ENCODE measurements at regions not wholly inside any gene's neighbourhood (a gene's known extent, or its start where the extent isn't known, plus 50 kb on each side); places are given as distances from the start of the nearest gene placed in this dataset.

DNA sequence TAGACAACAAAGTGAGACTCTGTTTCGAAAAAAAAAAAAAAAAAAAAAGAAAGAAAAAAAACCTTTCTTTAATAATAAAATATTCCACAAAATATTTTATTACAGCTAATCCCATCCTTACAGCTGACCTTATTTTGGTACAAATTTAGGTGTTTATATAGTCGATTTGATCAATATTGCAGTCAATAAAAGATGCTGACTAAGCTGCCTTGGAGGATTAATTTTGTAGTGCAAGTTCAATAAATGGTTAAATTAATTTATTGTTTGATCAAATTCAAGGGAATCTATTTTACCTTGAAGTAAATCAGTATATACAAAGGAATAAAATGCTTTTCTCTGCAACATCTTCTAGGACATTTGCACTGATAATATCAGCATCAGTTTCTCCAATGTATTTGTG, 1764.3 kb downstream of the NCAM2 start (continued):
- TF ChIP-seq EP300 (IDR thresholded peaks at IDR 0.05; ENCODE audit: borderline replicate concordance in 1 of 2, low read depth in 2 of 2, low read length in 2 of 2) (no peak), JUN (IDR thresholded peaks at IDR 0.05; ENCODE audit: low read depth, low read length) (no peak), NRF1 (IDR thresholded peaks at IDR 0.05; ENCODE audit: low read depth, low read length) (no peak), HDAC6 (IDR thresholded peaks at IDR 0.05; ENCODE audit: low read depth, low read length) (no peak), SP4 (IDR thresholded peaks at IDR 0.05; ENCODE audit: low read length) (no peak), KDM5A (IDR thresholded peaks at IDR 0.05; ENCODE audit: low read length) (no peak), SIRT6 (IDR thresholded peaks at IDR 0.05; ENCODE audit: low read length) (no peak), USF2 (IDR thresholded peaks at IDR 0.05; ENCODE audit: low read length) (no peak), SAP30 (IDR thresholded peaks at IDR 0.05; ENCODE audit: insufficient read depth, insufficient replicate concordance, low read length) (no peak), RXRA (IDR thresholded peaks at IDR 0.05; ENCODE audit: insufficient read depth, low read depth, low read length) (no peak)

All from H1 (cell line).